Thyroid gland (tissue), 4 donors: ENCODE measurements at regions not wholly inside any gene's neighbourhood (a gene's known extent, or its start where the extent isn't known, plus 50 kb on each side); places are given as distances from the start of the nearest gene placed in this dataset.

Experiments
- POLR2A ChIP-seq, 2 donors: fragments of 450-650 bp; IDR thresholded peaks; one replicate each; pipeline ENCODE4 v1.6.1; 2017; ENCODE audit warnings: antibody characterized with exemption in 2 of 2, mild to moderate bottlenecking in 2 of 2, moderate library complexity in 1 of 2
- TF ChIP-seq, protein P1 (sequence below), 6 experiments: fragments of 200-600 bp in 3 of 6; fragments of 450-650 bp in 3 of 6; sonication (generic) in 3 of 6; IDR thresholded peaks; one replicate each; pipeline ENCODE4 v1.5.1; 2016 to 2019; ENCODE audit warnings: antibody characterized with exemption in 6 of 6, mild to moderate bottlenecking in 2 of 6, inconsistent platforms in 1 of 6, moderate library complexity in 1 of 6

DNA sequence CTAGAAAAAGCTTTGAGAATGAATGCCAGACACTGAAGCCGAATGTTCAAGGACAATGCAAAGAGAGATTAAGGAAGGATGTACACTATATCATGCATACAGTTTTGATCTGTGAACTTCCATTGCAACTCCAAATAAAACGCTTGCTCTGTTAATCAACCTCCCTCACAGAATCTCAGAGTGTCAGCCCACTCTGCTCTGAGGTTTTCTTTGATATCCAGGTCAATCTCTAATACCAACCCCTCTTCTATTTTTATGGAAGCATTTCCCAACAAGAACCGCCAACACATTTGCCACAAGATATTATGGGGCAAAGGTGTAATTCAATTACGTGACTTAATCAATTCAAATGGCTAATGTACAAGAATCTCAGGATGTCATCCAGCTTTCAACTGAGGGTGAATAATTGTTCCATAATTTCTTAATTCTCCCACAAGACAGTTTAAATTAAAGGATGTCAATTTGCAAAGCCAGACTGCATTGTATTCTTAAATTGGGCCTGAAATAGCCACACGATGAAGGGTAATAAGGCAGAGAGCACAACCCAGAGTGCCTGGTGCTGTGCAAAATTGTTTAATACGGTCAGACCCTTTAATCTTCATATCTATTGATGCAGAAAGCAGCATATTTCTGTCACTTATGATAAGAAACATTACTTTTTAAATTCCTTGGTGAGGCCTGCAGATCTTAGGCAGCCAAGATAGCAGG lies 459.2 kb upstream of the DAB1 start:
- no peak for TF ChIP-seq POLR2A (IDR thresholded peaks at IDR 0.05)
- TF ChIP-seq, protein P1, sequence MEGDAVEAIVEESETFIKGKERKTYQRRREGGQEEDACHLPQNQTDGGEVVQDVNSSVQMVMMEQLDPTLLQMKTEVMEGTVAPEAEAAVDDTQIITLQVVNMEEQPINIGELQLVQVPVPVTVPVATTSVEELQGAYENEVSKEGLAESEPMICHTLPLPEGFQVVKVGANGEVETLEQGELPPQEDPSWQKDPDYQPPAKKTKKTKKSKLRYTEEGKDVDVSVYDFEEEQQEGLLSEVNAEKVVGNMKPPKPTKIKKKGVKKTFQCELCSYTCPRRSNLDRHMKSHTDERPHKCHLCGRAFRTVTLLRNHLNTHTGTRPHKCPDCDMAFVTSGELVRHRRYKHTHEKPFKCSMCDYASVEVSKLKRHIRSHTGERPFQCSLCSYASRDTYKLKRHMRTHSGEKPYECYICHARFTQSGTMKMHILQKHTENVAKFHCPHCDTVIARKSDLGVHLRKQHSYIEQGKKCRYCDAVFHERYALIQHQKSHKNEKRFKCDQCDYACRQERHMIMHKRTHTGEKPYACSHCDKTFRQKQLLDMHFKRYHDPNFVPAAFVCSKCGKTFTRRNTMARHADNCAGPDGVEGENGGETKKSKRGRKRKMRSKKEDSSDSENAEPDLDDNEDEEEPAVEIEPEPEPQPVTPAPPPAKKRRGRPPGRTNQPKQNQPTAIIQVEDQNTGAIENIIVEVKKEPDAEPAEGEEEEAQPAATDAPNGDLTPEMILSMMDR (IDR thresholded peaks at IDR 0.05): no peak
